HG03097 (cell line): ENCODE measurements at regions not wholly inside any gene's neighbourhood (a gene's known extent, or its start where the extent isn't known, plus 50 kb on each side); places are given as distances from the start of the nearest gene placed in this dataset.
"Not testable (repeated sequence)": the region's sequence is repeated elsewhere in the genome, so short reads cannot be mapped to it uniquely, and the experiment has no call there.

Source experiments
- ATAC-seq: cut with Tn5 transposase; IDR thresholded peaks from one replicate; pipeline ENCODE4 v1.9.1; 2021; ENCODE audit not compliant: unreplicated experiment, low FRiP score

DNA sequence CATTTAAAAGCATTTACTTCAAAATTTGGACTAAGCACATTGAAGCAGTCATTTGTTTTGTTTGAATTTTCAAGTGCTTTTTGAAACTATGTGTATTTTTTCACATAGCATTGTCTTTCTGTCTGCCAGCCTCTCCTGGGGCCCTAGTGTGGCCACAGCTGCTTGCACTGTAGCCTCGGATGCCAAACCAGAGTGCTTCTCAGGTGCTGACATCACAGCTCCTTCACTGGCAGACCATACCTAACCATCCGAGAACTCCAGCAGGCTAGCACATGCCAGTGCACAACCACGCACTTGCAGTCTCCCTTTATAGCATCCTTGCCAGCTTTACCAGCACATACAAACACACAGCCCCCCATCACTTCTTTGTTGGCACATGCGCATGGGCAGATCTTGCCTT lies 1019.7 kb downstream of the STPG2 start:
- no peak for ATAC-seq

DNA sequence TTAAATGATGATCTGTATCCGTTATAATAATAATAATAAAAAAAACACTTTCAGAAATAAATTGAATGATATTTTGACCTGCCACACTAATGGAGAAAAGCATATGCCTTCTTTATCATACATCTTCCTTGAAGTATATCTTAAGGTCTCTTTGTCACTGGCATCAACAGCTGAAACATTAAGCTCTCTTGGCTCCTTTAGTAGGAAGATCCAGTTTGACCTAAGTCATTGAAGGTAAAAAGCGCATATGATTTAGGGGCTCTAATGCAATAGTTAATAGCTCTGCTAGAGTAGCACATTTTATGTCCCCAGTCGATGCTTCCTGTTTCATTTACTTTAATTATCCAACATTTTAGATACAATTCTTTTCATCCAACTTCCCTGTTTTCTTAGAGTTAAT lies 1010.8 kb downstream of the STPG2 start:
- no peak for ATAC-seq

DNA sequence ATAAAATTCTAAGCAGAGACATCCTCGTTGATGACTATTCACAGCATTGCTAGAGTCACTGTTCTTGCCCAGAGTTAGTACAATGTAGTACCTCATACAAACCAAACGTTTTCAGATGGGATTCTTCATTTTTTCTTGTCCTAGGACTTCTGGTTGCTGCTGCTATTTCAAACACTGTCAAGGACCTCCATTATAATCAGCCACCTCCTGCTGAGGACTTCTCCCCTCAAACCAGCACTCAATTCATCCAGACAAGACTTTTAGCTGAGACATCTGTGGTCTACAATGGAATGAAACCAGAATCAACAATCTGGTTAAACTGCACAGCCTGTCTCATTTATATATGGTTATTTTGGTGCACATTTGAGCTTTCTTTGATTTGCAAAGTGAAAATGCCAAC lies 1008.8 kb downstream of the STPG2 start:
- ATAC-seq, result no peak

DNA sequence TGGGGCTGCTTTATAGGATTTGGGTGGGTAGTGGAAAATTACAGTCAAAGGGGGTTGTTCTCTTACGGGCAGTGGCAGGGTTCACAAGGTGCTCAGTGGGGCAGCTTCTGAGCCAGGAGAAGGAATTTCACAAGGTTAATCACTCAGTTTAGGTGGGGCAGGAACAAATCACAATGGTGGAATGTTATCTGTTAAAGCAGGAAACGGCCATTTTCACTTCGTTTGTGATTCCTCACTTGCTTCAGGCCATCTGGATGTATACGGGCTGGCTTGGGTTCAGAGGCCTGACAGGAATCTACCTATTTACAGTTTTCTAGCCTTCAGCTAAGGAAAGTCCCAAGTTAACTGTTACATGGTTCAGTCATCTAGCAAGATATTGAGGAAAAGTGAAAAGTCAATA lies 1003.5 kb downstream of the STPG2 start:
- ATAC-seq, result no peak

DNA sequence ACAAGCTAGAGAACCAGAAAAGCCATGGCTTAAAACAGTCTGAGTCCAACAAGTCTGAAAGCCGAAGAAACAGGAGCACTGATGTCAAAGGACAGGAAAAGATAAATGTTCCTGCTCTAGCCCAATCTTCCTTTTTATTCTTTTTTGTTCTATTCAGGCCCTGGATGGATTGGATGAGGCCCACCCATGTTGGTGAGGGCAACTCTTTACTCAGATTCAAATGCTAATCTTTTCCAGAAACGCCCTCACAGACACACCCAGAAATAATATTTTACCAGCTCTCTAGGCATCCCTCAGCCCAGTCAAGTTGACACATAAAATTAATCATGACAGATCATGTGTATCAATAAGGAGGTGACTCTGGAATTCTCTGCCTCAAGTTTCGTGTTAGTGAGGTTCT lies 1002.7 kb downstream of the STPG2 start:
- ATAC-seq, result no peak

GRCh38 chr4:97141332-97141731 lies 1001.9 kb downstream of the STPG2 start:
- not testable (repeated sequence) for ATAC-seq

GRCh38 chr4:97142410-97142809 lies 1000.9 kb downstream of the STPG2 start:
- ATAC-seq, result no peak

- ATAC-seq, result no peak
These were observed 1000.4 kb downstream of the STPG2 start for GRCh38 chr4:97142893-97143292.

- no peak for ATAC-seq
These were observed 999.1 kb downstream of the STPG2 start for GRCh38 chr4:97144199-97144598.

GRCh38 chr4:97150966-97151365 lies 992.3 kb downstream of the STPG2 start:
- no peak for ATAC-seq

- no peak for ATAC-seq
These were observed 991.1 kb downstream of the STPG2 start for GRCh38 chr4:97152149-97152548.

GRCh38 chr4:97153042-97153441 lies 990.2 kb downstream of the STPG2 start:
- no peak for ATAC-seq

DNA sequence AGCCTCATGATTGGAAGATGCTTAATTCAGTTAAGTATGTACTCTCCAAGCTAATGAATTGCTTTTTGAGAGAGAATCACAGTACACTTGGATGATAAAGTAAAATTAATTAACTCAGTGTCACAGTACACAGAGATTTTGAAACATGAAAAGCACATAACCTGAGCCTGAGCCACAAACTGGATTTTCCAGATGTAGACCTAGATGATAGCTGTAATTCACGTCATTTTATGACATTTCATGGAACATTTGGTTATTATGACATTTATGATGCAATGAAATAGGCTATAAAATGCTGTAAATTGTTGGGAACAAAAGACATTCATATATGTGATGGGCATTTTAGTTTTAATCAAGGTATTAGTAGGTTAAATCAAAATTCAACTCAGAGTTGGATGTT lies 983.7 kb downstream of the STPG2 start:
- ATAC-seq, result no peak

DNA sequence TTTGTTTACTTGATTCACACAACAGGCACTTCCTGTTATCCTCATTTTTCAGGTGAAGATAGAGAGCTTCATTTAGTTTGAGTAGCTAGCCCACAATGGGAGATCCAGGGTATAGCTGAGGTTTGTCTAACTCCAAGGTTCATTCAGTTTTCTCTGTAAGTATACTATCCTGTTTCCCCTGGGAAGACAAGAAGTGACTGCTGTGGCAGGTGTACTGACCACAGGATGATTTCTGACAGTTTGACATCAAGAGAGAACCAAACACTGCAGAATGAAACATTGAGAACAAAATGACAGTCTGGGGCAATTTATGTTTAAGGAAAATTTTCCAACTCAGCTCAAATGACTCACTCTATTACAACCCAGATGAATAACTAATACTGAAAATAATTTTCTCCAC lies 958.0 kb downstream of the STPG2 start:
- ATAC-seq, result no peak

DNA sequence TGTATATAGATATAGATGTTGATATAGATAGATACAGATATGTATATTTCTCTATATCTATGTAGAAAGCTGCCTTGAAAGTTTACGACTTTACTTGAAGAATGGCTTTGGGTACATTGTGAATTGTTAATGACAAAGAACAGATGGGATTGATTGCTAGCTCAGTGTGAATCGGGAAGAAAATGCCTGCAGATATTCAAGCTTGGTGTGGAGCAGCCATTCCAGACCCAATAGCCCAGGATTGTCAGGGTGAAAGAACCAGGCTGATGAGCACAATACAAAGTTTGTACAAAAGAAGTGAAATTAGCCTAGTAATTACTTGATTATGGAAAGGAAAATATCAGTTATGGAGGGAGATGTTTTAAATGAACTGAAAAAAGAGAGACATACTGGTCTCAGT lies 946.2 kb downstream of the STPG2 start:
- no peak for ATAC-seq

- ATAC-seq, result no peak
These were observed 934.5 kb downstream of the STPG2 start for GRCh38 chr4:97208749-97209148.

DNA sequence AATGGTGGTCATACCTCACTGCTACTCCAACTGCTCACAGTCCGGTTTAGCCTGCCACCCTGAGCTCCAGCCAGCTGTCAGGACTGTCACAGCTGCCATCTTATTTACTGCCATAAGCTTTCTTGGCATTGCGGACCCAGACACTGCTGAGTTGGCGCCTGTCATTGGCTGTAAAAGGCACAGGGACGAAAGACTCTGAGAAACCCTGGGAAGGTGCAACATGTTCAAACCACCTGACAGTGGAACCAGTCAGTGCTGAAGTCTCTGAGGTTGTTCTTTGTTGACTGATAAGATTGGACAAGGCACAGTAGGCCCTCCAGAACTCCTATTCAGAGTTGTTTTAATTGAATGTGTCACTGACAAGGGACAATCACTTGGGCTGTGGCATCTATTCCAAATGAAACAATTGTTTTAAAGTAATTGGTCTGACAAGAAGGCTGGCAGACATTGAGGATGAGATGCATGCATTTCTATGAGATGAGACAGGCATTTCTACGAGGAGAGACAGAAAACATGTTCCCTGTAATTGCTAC lies 927.8 kb downstream of the STPG2 start:
- no peak for ATAC-seq

- ATAC-seq, result no peak
These were observed 927.2 kb downstream of the STPG2 start for GRCh38 chr4:97216046-97216445.

DNA sequence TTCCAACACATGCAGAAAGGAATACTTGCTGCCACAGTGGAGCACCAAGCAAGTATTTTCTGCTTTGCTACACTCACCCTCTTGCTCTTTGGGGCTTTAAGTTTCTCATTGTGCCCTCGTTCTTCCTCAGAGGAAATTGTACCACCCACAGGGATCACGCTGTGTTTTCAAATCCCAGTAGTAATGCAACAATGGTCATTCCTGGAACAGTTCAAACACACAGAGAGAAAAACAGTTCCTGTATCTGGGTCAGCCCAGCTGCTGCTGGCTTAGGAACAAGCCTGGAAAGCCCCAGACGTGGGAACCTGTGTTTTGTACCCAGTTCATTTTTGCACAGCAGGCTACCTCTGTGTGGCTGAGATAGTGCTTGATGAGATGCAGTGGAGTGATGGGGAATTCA lies 907.8 kb downstream of the STPG2 start:
- ATAC-seq, result no peak

GRCh38 chr4:97238956-97239666 lies 904.2 kb downstream of the STPG2 start:
- ATAC-seq, result no peak

- no peak for ATAC-seq
These were observed 903.6 kb downstream of the STPG2 start for GRCh38 chr4:97239667-97239997.

- ATAC-seq, result no peak
These were observed 890.6 kb downstream of the STPG2 start for GRCh38 chr4:97252615-97253154.

GRCh38 chr4:97262769-97263168 lies 880.5 kb downstream of the STPG2 start:
- ATAC-seq, result no peak
